ENCODE measurements at regions not wholly inside any gene's neighbourhood (a gene's known extent, or its start where the extent isn't known, plus 50 kb on each side); places are given as distances from the start of the nearest gene placed in this dataset.
A peak's percentile ranks its signal among the peaks of the same experiment; 100 is the strongest.

GRCh38 chr1:34500451-34500850, 254.4 kb upstream of the GJB5 start:
- Histone ChIP-seq H4K20me1 (replicated peaks; ENCODE audit: insufficient read depth) (no peaks in the 10 kb centered on the region), H3K79me2 (replicated peaks; ENCODE audit: insufficient read depth) (no peaks in the 10 kb centered on the region), H3K36me3 (ENCODE audit: insufficient read depth) (no peaks in the 10 kb centered on the region), H3K27me3 (ENCODE audit: insufficient read depth) (no peaks in the 10 kb centered on the region), H3K4me2 (no peak overlapping the region), H2AFZ (no peak overlapping the region), H3F3A (replicated peaks; ENCODE audit: low read depth) (no peaks in the 10 kb centered on the region), H3K4me3 (no peak overlapping the region), H3K27ac (ENCODE audit: low read depth) (no peak overlapping the region), H3K4me1 (ENCODE audit: insufficient read depth) (peaks cover 3% of the 10 kb centered on the region; the same call in 1 of the 2 replicates), H3K9me2 (ENCODE audit: insufficient read depth) (no peaks in the 10 kb centered on the region)
- Mint-ChIP-seq H3K4me1 (no peaks in the 10 kb centered on the region), H3K27me3 (ENCODE audit: insufficient read depth, low read depth, poor library complexity) (peaks cover 5% of the 10 kb centered on the region), H3K27ac (no peak overlapping the region), H3K4me3 (no peak overlapping the region), H3K36me3 (ENCODE audit: low read depth) (no peaks in the 10 kb centered on the region), H3K9me3 (no peaks in the 10 kb centered on the region)
- DNase-seq (ENCODE audit: low spot score) (peak; percentile 74), ATAC-seq (peak; percentile 96)
- no peak for TF ChIP-seq JUNB (IDR thresholded peaks at IDR 0.05; ENCODE audit: unreplicated experiment)
- peak; percentile 94 for TF ChIP-seq REST (IDR thresholded peaks at IDR 0.05; ENCODE audit: unreplicated experiment)

- no peak overlapping the region for H3K4me2 ChIP-seq
- ATAC-seq (no peak), DNase-seq (ENCODE audit: low spot score) (no peak)
- H3K27ac ChIP-seq (ENCODE audit: low read depth): no peak overlapping the region
- H3K27ac Mint-ChIP-seq: no peak overlapping the region
- no peaks in the 10 kb centered on the region for H3K4me1 ChIP-seq (ENCODE audit: insufficient read depth)
- no peaks in the 10 kb centered on the region for H3K4me1 Mint-ChIP-seq
- H3F3A ChIP-seq (replicated peaks; ENCODE audit: low read depth): no peaks in the 10 kb centered on the region
- H2AFZ ChIP-seq: no peak overlapping the region
- no peaks in the 10 kb centered on the region for H4K20me1 ChIP-seq (replicated peaks; ENCODE audit: insufficient read depth)
- no peaks in the 10 kb centered on the region for H3K27me3 Mint-ChIP-seq (ENCODE audit: insufficient read depth, low read depth, poor library complexity)
- H3K9me2 ChIP-seq (ENCODE audit: insufficient read depth): no peaks in the 10 kb centered on the region
- H3K4me3 ChIP-seq: no peak overlapping the region
- peaks cover 3% of the 10 kb centered on the region; the same call in 1 of the 3 replicates for H3K36me3 Mint-ChIP-seq (ENCODE audit: low read depth)
- no peaks in the 10 kb centered on the region for H3K27me3 ChIP-seq (ENCODE audit: insufficient read depth)
- H3K4me3 Mint-ChIP-seq: no peak overlapping the region
- H3K79me2 ChIP-seq (replicated peaks; ENCODE audit: insufficient read depth): no peaks in the 10 kb centered on the region
- H3K36me3 ChIP-seq (ENCODE audit: insufficient read depth): no peaks in the 10 kb centered on the region
- H3K9me3 Mint-ChIP-seq: peaks cover 34% of the 10 kb centered on the region
- TF ChIP-seq ETS1 (IDR thresholded peaks at IDR 0.05) (no peak), ZNF114 (CRISPR knock-in tag; IDR thresholded peaks at IDR 0.05) (no peak), JUNB (IDR thresholded peaks at IDR 0.05; ENCODE audit: unreplicated experiment) (no peak), STAT1 (IDR thresholded peaks at IDR 0.05; ENCODE audit: unreplicated experiment) (no peak), CTCF (conservative IDR thresholded peaks at IDR 0.05; ENCODE audit: low read depth in 2 of 2) (no peak), ZNF331 (CRISPR knock-in tag; IDR thresholded peaks at IDR 0.05; ENCODE audit: low read depth) (no peak), REST (IDR thresholded peaks at IDR 0.05; ENCODE audit: unreplicated experiment) (no peak), CREB1 (CRISPR knock-in tag; IDR thresholded peaks at IDR 0.05; ENCODE audit: low read depth) (no peak)
These were observed 243.0 kb upstream of the GJB5 start for GRCh38 chr1:34511802-34512201.

All from GM23338 (cell line).